ENCODE measurements at regions not wholly inside any gene's neighbourhood (a gene's known extent, or its start where the extent isn't known, plus 50 kb on each side); places are given as distances from the start of the nearest gene placed in this dataset.

- TF ChIP-seq CTCF (IDR thresholded peaks at IDR 0.05) (no peak), POLR2A (IDR thresholded peaks at IDR 0.05) (no peak)
These were observed 140.7 kb downstream of the MTX3 start for GRCh38 chr5:79850316-79850822.

Data from vagina (tissue), 2 donors.